ENCODE measurements at regions not wholly inside any gene's neighbourhood (a gene's known extent, or its start where the extent isn't known, plus 50 kb on each side); places are given as distances from the start of the nearest gene placed in this dataset.

DNA sequence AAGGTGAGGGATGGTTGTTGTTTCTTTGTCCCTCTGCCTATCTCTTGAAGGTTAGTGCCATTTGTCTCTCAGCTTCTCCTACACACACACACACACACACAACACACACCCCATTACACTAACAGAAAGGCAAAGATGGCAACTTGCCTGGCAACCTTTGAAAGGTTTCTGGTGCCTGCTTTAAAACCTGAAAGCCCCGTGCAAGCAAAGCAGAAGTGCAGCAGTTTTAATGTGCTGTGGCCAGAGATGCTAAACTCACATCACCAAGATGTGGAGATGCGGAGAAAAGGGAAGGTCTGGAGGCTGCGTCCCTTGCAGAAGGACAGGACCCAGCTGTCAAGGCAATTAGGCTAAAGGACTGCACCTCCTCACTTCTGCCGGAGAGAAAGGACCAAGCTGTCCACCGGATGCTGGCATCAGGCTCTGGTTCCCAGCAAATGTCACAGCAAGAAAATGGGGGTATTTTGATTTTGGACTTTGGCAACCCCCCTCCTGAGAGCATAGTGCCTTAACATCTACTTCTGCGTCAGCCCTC, 196.4 kb downstream of the ARL4C start:
- TF ChIP-seq, protein P1, sequence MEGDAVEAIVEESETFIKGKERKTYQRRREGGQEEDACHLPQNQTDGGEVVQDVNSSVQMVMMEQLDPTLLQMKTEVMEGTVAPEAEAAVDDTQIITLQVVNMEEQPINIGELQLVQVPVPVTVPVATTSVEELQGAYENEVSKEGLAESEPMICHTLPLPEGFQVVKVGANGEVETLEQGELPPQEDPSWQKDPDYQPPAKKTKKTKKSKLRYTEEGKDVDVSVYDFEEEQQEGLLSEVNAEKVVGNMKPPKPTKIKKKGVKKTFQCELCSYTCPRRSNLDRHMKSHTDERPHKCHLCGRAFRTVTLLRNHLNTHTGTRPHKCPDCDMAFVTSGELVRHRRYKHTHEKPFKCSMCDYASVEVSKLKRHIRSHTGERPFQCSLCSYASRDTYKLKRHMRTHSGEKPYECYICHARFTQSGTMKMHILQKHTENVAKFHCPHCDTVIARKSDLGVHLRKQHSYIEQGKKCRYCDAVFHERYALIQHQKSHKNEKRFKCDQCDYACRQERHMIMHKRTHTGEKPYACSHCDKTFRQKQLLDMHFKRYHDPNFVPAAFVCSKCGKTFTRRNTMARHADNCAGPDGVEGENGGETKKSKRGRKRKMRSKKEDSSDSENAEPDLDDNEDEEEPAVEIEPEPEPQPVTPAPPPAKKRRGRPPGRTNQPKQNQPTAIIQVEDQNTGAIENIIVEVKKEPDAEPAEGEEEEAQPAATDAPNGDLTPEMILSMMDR (IDR thresholded peaks at IDR 0.05), result no peak
- no peak for TF ChIP-seq POLR2A (IDR thresholded peaks at IDR 0.05)
